Testis (tissue), 2 donors: ENCODE measurements at regions not wholly inside any gene's neighbourhood (a gene's known extent, or its start where the extent isn't known, plus 50 kb on each side); places are given as distances from the start of the nearest gene placed in this dataset.

Experiments
- DNase-seq: peaks from one replicate; pipeline ENCODE4 v3.0.0-alpha.2; 2019
- H3K27ac ChIP-seq, 2 donors: fragments of 200-600 bp; sonication (generic); one replicate each; pipeline ENCODE4 v1.5.1; 2019
- H3K27me3 ChIP-seq: fragments of 200-600 bp; sonication (generic); one replicate; pipeline ENCODE4 v1.5.1; 2019
- H3K36me3 ChIP-seq: fragments of 200-600 bp; sonication (generic); one replicate; pipeline ENCODE4 v1.5.1; 2017; ENCODE audit warnings: low read depth; ENCODE audit errors: missing control alignments
- H3K4me1 ChIP-seq: fragments of 200-600 bp; sonication (generic); one replicate; pipeline ENCODE4 v1.5.1; 2019
- H3K4me3 ChIP-seq, 2 donors: fragments of 200-600 bp; sonication (generic); one replicate each; pipeline ENCODE4 v1.5.1; 2017 to 2019
- H3K9me3 ChIP-seq: fragments of 200-600 bp; sonication (generic); one replicate; pipeline ENCODE4 v1.5.1; 2017
- POLR2A ChIP-seq: fragments of 450-650 bp; IDR thresholded peaks from one replicate; pipeline ENCODE4 v1.6.1; 2017; ENCODE audit warnings: antibody characterized with exemption, mild to moderate bottlenecking, moderate library complexity
- WGBS, 2 donors: methylation state at CpG; one replicate each; pipeline ENCODE4 v1.1.5; 2018; 5-methylcytosine and 5-hydroxymethylcytosine counted together
- intact Hi-C: fragments of 100-400 bp; cut with DNase I; formaldehyde crosslinking; loops from one replicate; pipeline ENCODE4 v1.15.1; 2023; ENCODE audit warnings: low total_unique reads
- TF ChIP-seq, protein P1 (sequence below), 3 experiments: fragments of 450-650 bp in 2 of 3; fragments of 200-600 bp in 1 of 3; sonication (generic) in 1 of 3; IDR thresholded peaks; one replicate each; pipeline ENCODE4 v1.5.1; 2016 to 2019; ENCODE audit warnings: antibody characterized with exemption in 3 of 3, mild to moderate bottlenecking in 2 of 3, moderate library complexity in 1 of 3

DNA sequence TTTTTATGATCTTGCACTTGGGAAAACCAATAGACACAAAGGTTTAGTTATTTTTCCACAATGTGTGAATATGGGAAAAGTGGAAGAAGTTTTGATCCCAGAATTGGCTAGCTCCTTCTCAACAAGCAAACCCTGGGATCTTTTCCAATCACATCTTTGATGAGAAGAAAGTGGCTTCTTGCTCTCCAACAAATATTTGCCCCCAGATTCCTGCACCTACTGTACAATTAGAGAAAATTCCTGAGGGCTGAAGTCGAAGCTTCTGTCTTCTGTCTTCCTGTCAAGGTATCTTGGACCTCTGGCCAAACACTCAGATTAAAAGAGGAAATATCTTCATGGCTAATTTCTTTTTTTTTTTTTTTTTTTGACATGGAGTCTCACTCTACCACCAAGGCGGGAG is 113.1 kb upstream of the SLC45A1 start:
- Histone ChIP-seq H3K36me3 (no peaks in the 10 kb centered on the region), H3K27me3 (no peaks in the 10 kb centered on the region), H3K27ac (peak overlapping the region in 1 of 2 donors; percentile 81), H3K4me1 (peaks cover 15% of the 10 kb centered on the region), H3K4me3 (no peak overlapping the region), H3K9me3 (no peaks in the 10 kb centered on the region)
- TF ChIP-seq POLR2A, result no peak
- intact Hi-C loops, result no loop called here
- no peak for DNase-seq
- 66 to 71% methylated on average over 2 of the region's 2 CpGs for WGBS, 2 donors

DNA sequence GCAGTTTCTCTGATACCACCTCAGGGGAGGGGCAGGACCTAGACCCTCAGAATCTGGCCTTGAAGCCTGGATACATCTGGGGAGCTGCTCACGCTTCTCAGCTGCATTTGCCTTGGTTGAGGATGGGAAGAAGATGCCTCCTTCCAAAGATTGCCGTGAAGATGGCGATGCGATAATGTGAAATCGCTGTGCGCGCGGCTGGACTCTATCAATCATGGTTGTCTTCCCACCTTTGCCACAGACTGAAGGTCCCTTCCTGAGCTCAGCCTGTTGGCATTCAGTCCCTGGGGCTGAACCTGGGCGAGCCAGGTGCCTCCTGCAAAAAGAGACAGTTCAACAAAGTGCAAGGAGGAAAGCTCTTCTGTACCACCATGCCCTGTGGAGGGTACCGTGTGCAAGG is 114.4 kb upstream of the SLC45A1 start:
- intact Hi-C loops, result no loop called here
- Histone ChIP-seq H3K4me3 (no peak overlapping the region), H3K27ac (peak overlapping the region in 1 of 2 donors; percentile 81), H3K4me1 (peaks cover 15% of the 10 kb centered on the region), H3K9me3 (no peaks in the 10 kb centered on the region), H3K27me3 (no peaks in the 10 kb centered on the region), H3K36me3 (no peaks in the 10 kb centered on the region)
- TF ChIP-seq, protein P1, sequence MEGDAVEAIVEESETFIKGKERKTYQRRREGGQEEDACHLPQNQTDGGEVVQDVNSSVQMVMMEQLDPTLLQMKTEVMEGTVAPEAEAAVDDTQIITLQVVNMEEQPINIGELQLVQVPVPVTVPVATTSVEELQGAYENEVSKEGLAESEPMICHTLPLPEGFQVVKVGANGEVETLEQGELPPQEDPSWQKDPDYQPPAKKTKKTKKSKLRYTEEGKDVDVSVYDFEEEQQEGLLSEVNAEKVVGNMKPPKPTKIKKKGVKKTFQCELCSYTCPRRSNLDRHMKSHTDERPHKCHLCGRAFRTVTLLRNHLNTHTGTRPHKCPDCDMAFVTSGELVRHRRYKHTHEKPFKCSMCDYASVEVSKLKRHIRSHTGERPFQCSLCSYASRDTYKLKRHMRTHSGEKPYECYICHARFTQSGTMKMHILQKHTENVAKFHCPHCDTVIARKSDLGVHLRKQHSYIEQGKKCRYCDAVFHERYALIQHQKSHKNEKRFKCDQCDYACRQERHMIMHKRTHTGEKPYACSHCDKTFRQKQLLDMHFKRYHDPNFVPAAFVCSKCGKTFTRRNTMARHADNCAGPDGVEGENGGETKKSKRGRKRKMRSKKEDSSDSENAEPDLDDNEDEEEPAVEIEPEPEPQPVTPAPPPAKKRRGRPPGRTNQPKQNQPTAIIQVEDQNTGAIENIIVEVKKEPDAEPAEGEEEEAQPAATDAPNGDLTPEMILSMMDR (IDR thresholded peaks at IDR 0.05), result no peak
- no peak for TF ChIP-seq POLR2A
- WGBS, 2 donors, result 94% methylated on average over 6 to 10 of the region's 10 CpGs
- no peak for DNase-seq

DNA sequence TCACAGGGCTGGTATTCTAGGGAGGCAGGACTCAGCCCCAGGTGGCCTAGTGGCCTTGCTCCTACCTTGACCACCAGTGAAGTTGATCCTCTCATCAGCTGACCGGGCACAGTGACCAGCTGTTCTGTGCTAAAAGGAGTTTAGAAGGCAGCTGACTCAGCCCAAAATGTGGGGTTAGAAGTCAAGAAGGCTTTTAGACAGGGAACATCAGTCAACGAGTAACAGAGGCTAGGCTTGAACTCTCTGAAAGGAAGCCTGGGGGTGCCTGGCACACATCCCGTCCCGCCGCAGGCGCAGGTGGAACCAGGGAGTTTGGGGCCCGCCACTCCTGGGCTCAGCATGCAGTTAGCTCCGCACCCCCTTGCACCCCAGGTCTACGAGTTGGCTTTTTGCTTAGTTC is 114.9 kb upstream of the SLC45A1 start:
- no peak for DNase-seq
- intact Hi-C loops, result no loop called here
- H3K27me3 ChIP-seq, result no peaks in the 10 kb centered on the region
- TF ChIP-seq, protein P1 (IDR thresholded peaks at IDR 0.05), result no peak
- TF ChIP-seq POLR2A, result no peak
- 80 to 90% methylated on average over 6 to 9 of the region's 9 CpGs for WGBS, 2 donors
- peaks cover 15% of the 10 kb centered on the region for H3K4me1 ChIP-seq
- H3K9me3 ChIP-seq, result no peaks in the 10 kb centered on the region
- no peaks in the 10 kb centered on the region for H3K36me3 ChIP-seq
- peak overlapping the region in 1 of 2 donors; percentile 81 for H3K27ac ChIP-seq
- H3K4me3 ChIP-seq, result no peak overlapping the region

DNA sequence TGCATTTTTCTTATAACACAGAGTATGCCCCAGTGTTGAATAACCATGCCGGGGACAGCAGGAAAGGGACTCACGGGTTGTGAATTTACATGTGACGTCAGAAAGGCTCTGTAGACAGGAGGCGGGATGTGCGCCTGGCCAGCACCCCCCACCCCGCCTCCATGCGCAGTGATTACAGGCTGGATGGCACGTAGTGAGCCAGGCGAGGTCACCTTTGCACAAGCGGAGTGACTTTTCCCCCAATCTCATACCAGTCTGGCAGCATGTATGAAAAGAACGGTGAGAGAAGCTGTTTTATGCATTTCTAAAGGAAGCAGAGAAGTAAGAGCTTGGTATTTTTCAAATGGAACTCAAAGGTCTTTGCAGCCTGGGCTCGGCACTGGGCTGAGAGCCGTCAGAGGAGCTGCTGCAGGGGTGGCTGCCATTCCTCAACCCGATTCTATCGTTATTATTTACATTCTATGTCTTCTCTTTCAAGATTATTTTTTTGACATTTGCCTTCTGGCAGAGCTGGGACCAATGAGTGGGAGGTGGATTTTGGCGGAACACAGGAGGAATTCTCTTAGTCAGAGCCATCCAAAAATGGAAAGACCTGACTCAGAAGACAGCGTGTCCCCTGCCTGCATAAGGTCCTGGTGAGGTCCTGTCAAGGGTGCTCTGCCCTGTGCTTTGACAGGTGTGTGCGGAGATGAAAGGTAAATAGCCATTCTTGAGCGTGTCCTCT is 115.6 kb upstream of the SLC45A1 start:
- Histone ChIP-seq H3K27me3 (no peaks in the 10 kb centered on the region), H3K27ac (peak overlapping the region; percentile 60 to 81), H3K36me3 (no peaks in the 10 kb centered on the region), H3K9me3 (no peaks in the 10 kb centered on the region), H3K4me1 (peaks cover 15% of the 10 kb centered on the region), H3K4me3 (no peak overlapping the region)
- TF ChIP-seq, protein P1 (IDR thresholded peaks at IDR 0.05), result no peak
- no peak for TF ChIP-seq POLR2A
- 32 to 48% methylated on average over 19 of the region's 19 CpGs for WGBS, 2 donors
- intact Hi-C loops, result no loop called here
- peak; percentile 54 for DNase-seq

DNA sequence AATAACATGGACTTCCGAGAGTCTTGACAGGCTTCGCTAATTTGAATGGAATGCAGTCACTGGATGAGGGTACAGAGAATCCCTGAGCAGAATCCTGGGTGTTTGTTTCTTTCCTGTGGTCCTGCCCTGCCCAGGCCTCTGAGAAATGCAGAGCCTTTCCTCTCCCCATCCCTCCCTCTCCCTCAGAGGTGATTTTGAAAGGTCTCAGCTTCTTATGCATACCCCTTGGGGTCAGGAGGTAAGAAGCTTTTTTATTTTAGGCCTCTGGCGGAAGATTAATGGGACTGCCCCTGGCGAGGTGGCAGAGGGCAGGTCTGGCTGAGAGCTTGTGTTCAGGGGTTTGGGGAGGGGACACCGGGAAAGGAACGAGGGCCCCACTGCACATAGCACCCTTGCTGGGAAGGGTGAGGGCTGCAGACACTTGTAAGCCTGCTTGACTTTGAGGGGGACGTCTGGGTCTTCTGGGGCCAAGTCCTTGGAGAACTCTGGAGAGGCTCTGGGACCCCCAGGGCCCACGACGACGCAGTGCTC is 116.5 kb upstream of the SLC45A1 start:
- intact Hi-C loops, result no loop called here
- 71 to 85% methylated on average over 10 of the region's 10 CpGs for WGBS, 2 donors
- Histone ChIP-seq H3K4me3 (no peak overlapping the region), H3K4me1 (peaks cover 15% of the 10 kb centered on the region), H3K9me3 (no peaks in the 10 kb centered on the region), H3K36me3 (no peaks in the 10 kb centered on the region), H3K27ac (peak overlapping the region; percentile 60 to 81), H3K27me3 (no peaks in the 10 kb centered on the region)
- no peak for DNase-seq
- TF ChIP-seq, protein P1 (IDR thresholded peaks at IDR 0.05), result no peak
- no peak for TF ChIP-seq POLR2A
